ENCODE measurements at regions not wholly inside any gene's neighbourhood (a gene's known extent, or its start where the extent isn't known, plus 50 kb on each side); places are given as distances from the start of the nearest gene placed in this dataset.
"Not testable (repeated sequence)": the region's sequence is repeated elsewhere in the genome, so short reads cannot be mapped to it uniquely, and the experiment has no call there.

GRCh38 chr13:20292301-20292700, 60.2 kb upstream of the GJB6 start:
- not testable (repeated sequence) for TF ChIP-seq CTCF, EZH2phosphoT487 (IDR thresholded peaks at IDR 0.05; ENCODE audit: low read length)
